Fibroblast of pulmonary artery (primary cell): ENCODE measurements at regions not wholly inside any gene's neighbourhood (a gene's known extent, or its start where the extent isn't known, plus 50 kb on each side); places are given as distances from the start of the nearest gene placed in this dataset.
A peak's percentile ranks its signal among the peaks of the same experiment; 100 is the strongest.
"Not testable (repeated sequence)": the region's sequence is repeated elsewhere in the genome, so short reads cannot be mapped to it uniquely, and the experiment has no call there.

ENCODE experiments used
- DNase-seq: peaks from one replicate; pipeline ENCODE4 v3.0.0-alpha.2; 2010; ENCODE audit warnings: low read depth
- H3K4me3 ChIP-seq: replicated peaks from 2 replicates; pipeline ENCODE4 v1.5.1; 2011; ENCODE audit warnings: low read depth, mild to moderate bottlenecking, control low read depth, low read length, moderate library complexity
- CTCF ChIP-seq: IDR thresholded peaks from 2 replicates; pipeline ENCODE4 v1.5.1; 2011; ENCODE audit warnings: mild to moderate bottlenecking, control low read depth, low read length, inconsistent platforms; ENCODE audit errors: missing control alignments

- H3K4me3 ChIP-seq: no peak overlapping the region
- no peak for DNase-seq
- TF ChIP-seq CTCF: no peak
Observed at GRCh38 chr7:94146408-94146807, 142.3 kb upstream of the BET1 start.

- H3K4me3 ChIP-seq: no peak overlapping the region
- DNase-seq: peak; percentile 47
- no peak for TF ChIP-seq CTCF
Observed at GRCh38 chr7:94149789-94150545, 145.8 kb upstream of the BET1 start.

GRCh38 chr7:94154182-94154581 lies 150.0 kb upstream of the BET1 start:
- no peak for TF ChIP-seq CTCF
- H3K4me3 ChIP-seq: no peak overlapping the region
- no peak for DNase-seq

- TF ChIP-seq CTCF: no peak
- H3K4me3 ChIP-seq: no peak overlapping the region
- no peak for DNase-seq
Observed at GRCh38 chr7:94154858-94155257, 150.7 kb upstream of the BET1 start.

GRCh38 chr7:94157659-94158306 lies 153.6 kb upstream of the BET1 start:
- DNase-seq: peak; percentile 59
- not testable (repeated sequence) for H3K4me3 ChIP-seq

GRCh38 chr7:94160719-94161435 lies 156.7 kb upstream of the BET1 start:
- DNase-seq: no peak
- no peak overlapping the region for H3K4me3 ChIP-seq
- TF ChIP-seq CTCF: no peak

- no peak overlapping the region for H3K4me3 ChIP-seq
- DNase-seq: no peak
- no peak for TF ChIP-seq CTCF
Observed at GRCh38 chr7:94161476-94161875, 157.3 kb upstream of the BET1 start.
